DMS53 treated with DMSO at 0.1 percent for 48 hours (cell line): ENCODE measurements at regions not wholly inside any gene's neighbourhood (a gene's known extent, or its start where the extent isn't known, plus 50 kb on each side); places are given as distances from the start of the nearest gene placed in this dataset.
"Not testable (repeated sequence)": the region's sequence is repeated elsewhere in the genome, so short reads cannot be mapped to it uniquely, and the experiment has no call there.

Experiments
- DNase-seq: peaks from one replicate; lab custom pipeline; 2025; ENCODE audit not compliant: unreplicated experiment; lab: John Stamatoyannopoulos, UW

GRCh38 chr18:51248685-51249084, 51.2 kb upstream of the MEX3C start:
- DNase-seq: no peak

DNA sequence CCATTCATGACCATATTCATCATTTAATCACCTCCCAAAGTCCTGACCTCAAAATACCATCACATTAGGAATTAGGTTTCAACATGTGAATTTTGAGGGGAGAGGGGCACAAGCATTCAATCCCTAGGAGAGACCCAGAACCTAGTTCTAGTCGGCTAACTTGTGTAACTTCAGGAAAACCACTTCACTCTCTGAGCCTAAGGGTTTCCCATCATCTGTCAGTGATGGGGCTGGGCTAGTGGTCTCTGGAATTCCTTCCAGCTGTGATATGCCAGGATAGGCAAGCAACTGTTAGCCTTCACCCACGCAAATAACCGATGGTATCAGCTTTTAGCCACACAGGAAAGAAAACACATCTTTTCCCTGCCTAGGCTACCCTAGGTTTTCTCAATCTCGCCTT, 52.5 kb upstream of the MEX3C start:
- no peak for DNase-seq

DNA sequence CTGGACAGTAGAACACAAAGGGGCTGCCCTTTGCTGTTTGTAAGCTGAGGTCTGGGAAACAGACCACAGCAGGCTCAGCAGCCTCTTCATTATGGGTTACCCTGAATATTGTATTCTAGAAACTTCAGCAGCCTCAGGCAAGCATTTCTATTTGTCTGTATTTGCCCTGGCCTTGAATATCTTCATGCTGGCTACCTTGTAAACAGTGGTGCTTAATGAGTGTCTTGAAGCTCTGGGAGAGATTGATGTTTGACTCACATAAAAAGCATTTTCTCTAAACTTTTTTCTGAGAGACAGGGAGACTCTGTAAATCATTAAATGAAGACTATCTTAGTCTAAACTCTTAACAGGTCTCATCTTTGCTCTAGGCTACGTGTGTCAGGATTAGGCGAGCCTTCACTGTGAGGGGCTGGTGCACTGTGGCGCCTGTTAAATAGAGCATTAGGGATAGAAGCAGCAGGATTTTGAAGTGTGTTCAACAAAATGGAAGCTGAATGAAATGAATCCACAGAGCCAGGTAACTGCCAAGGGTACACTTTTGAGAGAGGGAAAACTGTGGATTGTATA, 53.1 kb upstream of the MEX3C start:
- no peak for DNase-seq

DNA sequence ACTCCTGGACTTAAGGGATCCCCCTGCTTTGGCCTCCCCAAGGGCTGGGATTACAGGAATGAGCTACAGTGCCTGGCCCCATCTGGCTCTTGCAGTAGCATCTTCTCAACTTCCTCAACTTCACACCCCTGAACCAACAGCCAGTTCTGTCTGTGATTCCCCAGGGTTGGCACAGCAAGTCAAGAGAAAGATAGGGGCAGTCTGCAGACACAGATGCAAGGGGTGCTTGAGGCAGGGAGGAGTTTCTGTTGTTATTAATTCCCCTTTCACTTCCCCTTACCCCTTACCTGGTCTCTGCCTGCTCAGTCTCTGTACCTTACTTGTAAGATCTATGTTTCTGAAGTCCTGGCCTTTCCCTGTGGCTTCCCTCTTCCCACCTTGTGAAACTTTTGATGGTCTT, 54.1 kb upstream of the MEX3C start:
- no peak for DNase-seq

- peak; percentile 70 for DNase-seq
Observed at GRCh38 chr18:51253476-51253875, 56.0 kb upstream of the MEX3C start.

DNA sequence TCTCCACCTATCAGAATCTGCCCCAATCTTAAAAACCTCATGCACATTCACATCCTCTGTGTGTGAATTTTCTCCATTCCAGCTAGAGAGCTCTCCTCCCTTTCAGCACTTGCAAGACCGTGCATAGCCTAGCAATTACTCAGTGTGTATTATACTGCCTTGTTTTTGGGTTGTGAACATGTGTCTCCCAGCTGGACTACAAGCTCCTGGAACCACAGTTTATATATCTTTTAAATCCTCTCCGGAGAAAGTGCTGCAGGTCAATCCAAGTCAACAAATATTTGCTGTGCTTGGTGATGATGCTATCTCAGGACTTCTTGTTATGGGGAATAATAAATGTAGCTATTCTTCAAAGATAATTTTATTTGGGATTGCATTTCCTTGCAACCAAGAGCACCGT, 58.2 kb upstream of the MEX3C start:
- DNase-seq: no peak

GRCh38 chr18:51257150-51257549, 59.7 kb upstream of the MEX3C start:
- no peak for DNase-seq

- DNase-seq: no peak
Observed at GRCh38 chr18:51260118-51260517, 62.6 kb upstream of the MEX3C start.

DNA sequence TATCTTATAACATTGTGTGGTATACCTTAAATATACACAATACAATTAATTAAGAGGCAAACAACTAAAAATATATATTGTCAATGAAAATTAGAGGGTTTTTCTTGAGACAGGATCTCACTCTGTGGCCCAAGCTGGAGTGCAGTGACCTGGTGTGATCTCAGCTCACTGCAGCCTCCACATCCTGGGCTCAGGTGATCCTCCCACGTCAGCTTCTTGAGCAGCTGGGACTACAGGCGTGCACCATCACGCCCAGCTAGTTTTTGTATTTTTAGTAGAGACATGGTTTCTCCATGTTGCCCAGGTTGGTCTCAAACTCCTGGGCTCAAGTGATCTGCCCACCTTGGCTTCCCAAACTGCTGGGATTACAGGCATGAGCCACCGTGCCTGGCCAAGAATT, 68.6 kb upstream of the MEX3C start:
- not testable (repeated sequence) for DNase-seq

- DNase-seq: no peak
Observed at GRCh38 chr18:51266773-51267172, 69.3 kb upstream of the MEX3C start.

GRCh38 chr18:51273437-51273836, 76.0 kb upstream of the MEX3C start:
- DNase-seq: no peak

DNA sequence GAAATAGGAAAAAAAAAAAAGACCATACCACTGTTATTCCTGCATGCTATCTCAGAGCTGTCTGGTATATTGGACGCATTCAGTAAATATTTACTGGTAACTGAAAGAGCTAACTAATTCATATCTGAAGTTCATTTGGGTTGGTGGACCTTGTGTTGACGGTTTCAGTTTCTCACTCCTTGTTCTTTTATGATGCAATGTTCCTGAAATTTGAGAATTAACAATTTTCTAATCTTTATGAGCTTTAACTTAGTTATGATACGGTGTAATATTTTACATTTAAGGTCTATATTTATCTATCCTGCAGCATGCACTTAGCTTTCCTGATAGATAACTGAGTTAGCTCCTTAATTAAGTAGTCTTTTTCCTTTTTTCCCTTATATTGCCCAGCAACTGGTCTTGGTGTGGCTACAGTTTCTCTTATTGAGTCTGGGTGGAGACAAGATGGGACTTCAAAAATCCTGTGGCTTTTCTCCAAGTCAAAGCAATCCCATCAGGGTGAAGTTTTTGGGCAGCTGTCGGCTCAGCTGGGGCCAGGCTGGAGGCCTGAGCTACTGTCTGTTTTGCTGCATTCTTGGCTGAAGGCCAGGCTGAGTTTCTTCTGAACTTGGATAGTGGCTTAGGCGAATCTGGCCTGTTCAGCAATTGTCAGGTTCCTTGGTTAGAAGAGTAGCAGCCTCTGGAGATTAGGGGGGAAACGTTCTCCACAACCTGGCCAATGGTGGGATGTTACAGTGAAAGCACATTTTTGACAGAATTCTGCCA, 78.4 kb upstream of the MEX3C start:
- DNase-seq: no peak

- peak; percentile 87 for DNase-seq
Observed at GRCh38 chr18:51278045-51278649, 80.7 kb upstream of the MEX3C start.

DNA sequence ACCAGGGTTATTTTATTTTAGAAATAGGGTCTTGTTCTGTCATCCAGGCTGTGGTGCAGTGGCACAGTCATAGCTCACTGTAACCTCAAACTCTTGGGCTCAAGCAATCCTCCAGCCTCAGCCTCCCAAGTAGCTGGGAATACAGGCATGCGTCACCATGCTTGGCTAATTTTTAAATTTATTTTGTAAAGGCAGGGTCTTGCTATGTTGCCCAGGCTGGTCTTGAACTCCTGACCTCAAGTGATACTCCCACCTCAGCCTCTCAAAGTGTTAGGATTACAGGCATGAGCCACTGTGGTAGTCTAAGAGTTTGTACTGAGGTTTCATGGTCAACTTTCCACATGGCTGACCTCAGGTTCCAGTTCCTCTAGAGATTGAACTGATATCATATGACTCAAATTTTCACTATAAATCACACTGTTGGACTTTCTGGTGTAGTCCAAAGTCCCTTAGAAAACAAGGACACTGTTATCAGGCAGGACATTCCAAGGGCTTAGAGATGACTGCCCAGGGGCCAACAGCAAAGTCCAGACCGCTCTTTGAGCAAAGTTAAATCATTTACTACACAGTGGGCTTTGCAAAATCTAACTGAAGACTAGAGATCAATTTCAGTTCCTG, 82.0 kb upstream of the MEX3C start:
- DNase-seq: no peak

- DNase-seq: no peak
Observed at GRCh38 chr18:51287818-51288508, 90.5 kb upstream of the MEX3C start.

GRCh38 chr18:51288582-51288981, 91.1 kb upstream of the MEX3C start:
- DNase-seq: no peak

DNA sequence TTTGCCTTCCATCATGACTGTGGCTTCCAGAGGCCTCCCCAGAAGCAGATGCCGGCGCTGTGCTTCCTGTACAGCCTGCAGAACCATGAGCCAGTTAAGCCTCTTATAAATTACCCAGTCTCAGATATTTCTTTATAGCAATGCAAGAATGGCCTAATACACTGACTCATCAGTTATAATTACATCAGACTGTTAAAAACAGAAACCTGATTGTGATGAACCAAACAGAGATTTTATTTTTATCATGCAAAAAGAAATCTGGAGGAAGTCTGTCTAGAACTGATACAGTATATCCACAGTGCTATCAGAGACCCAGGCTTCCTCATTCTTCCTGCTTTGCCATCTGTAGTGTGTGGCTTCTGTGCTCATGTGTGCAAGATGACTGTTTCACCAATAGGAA, 93.4 kb upstream of the MEX3C start:
- no peak for DNase-seq

GRCh38 chr18:51300912-51301311, 103.4 kb upstream of the MEX3C start:
- no peak for DNase-seq

DNA sequence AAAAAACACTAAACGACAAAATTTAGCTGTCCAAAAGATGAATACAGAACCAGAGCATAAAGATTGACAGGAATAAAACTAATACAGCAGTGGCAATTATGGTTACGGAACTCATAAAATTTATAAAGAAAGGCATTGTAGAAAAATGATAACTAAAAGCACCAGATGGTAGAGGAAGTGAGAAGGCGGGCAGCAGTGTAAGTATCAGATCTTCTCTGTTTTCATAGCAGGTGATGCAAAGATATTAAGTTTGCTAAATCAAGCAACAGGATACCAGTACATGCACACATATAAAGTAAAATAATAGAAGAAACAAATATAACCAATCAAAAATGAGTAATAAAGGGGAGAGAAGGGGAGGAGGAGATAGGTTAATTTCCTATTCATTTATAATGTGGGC, 103.9 kb upstream of the MEX3C start:
- DNase-seq: no peak

- DNase-seq: no peak
Observed at GRCh38 chr18:51316677-51317076, 119.2 kb upstream of the MEX3C start.

- DNase-seq: no peak
Observed at GRCh38 chr18:51321696-51322095, 124.2 kb upstream of the MEX3C start.

DNA sequence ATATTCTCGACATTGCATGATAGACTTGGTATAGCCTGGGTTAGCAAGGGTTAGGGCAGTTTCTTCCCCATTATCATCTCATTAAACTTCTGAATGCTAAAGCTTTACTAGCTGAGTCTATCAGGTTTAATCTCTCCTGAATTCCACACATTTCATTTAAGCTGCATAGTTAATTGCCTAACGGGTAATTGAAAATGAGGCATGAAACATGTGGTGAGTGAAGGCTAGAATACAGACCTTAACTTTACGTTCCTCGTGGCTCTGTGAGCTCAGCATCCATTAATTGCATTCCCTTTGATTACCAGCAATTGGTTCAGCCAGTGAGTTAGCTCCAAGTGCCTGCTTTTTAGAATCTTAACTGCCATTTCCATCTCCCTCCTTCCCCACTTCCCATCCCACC, 126.5 kb upstream of the MEX3C start:
- DNase-seq: no peak
